Neural progenitor cell (in vitro differentiated cells): ENCODE measurements at regions not wholly inside any gene's neighbourhood (a gene's known extent, or its start where the extent isn't known, plus 50 kb on each side); places are given as distances from the start of the nearest gene placed in this dataset.

ENCODE experiments used
- DNase-seq: peaks from one replicate; pipeline ENCODE4 v3.0.0-alpha.2; 2016; ENCODE audit warnings: low spot score
- H2AFZ ChIP-seq: fragments of 200-600 bp; sonication (generic); replicated peaks from 2 replicates; pipeline ENCODE4 v1.6.1; 2016; ENCODE audit warnings: antibody characterized with exemption
- H3F3A ChIP-seq: fragments of 200-600 bp; sonication (generic); 2 replicates; pipeline ENCODE4 v1.6.1; 2016; ENCODE audit warnings: antibody characterized with exemption, low read depth
- H3K27ac ChIP-seq: fragments of 200-600 bp; sonication (generic); 2 replicates; pipeline ENCODE4 v1.5.1; 2016; ENCODE audit warnings: mild to moderate bottlenecking
- H3K27me3 ChIP-seq: fragments of 200-600 bp; sonication (generic); 2 replicates; pipeline ENCODE4 v1.6.1; 2016; ENCODE audit warnings: mild to moderate bottlenecking, moderate library complexity
- H3K36me3 ChIP-seq: fragments of 200-600 bp; sonication (generic); 2 replicates; pipeline ENCODE4 v1.5.1; 2016
- H3K4me1 ChIP-seq: fragments of 200-600 bp; sonication (generic); 2 replicates; pipeline ENCODE4 v1.6.1; 2016; ENCODE audit warnings: mixed run types
- H3K4me2 ChIP-seq: fragments of 200-600 bp; sonication (generic); 2 replicates; pipeline ENCODE4 v1.6.1; 2016
- H3K4me3 ChIP-seq: fragments of 200-600 bp; sonication (generic); 2 replicates; pipeline ENCODE4 v1.5.1; 2016
- H3K79me2 ChIP-seq: fragments of 200-600 bp; sonication (generic); 2 replicates; pipeline ENCODE4 v1.6.1; 2016; ENCODE audit warnings: low read depth
- H3K9ac ChIP-seq: fragments of 200-600 bp; sonication (generic); 2 replicates; pipeline ENCODE4 v1.6.1; 2016
- H3K9me3 ChIP-seq: fragments of 200-600 bp; sonication (generic); 2 replicates; pipeline ENCODE4 v1.5.1; 2016; ENCODE audit warnings: low read depth
- H4K20me1 ChIP-seq: fragments of 200-600 bp; sonication (generic); 2 replicates; pipeline ENCODE4 v1.6.1; 2016; ENCODE audit warnings: low read depth
- H3K27ac Mint-ChIP-seq: 3 replicates; pipeline ENCODE4 v1.8.0; 2021; ENCODE audit warnings: mixed read lengths
- H3K27me3 Mint-ChIP-seq: 2 replicates; pipeline ENCODE4 v1.8.0; 2022; ENCODE audit warnings: low read depth, mild to moderate bottlenecking, inconsistent platforms, moderate library complexity, mixed read lengths; ENCODE audit not compliant: insufficient read depth
- H3K36me3 Mint-ChIP-seq: 3 replicates; pipeline ENCODE4 v1.8.0; 2021; ENCODE audit warnings: mixed read lengths
- H3K4me1 Mint-ChIP-seq: 3 replicates; pipeline ENCODE4 v1.8.0; 2021; ENCODE audit warnings: mixed read lengths
- H3K4me3 Mint-ChIP-seq: 3 replicates; pipeline ENCODE4 v1.8.0; 2021; ENCODE audit warnings: mild to moderate bottlenecking, moderate library complexity, mixed read lengths
- H3K9me3 Mint-ChIP-seq: 3 replicates; pipeline ENCODE4 v1.8.0; 2020; ENCODE audit warnings: mixed read lengths
- EZH2 ChIP-seq: fragments of 200-600 bp; sonication (generic); IDR thresholded peaks from 2 replicates; pipeline ENCODE4 v1.6.1; 2017; ENCODE audit warnings: antibody characterized with exemption, mild to moderate bottlenecking, moderate library complexity
- EZH2phosphoT487 ChIP-seq: fragments of 200-600 bp; sonication (generic); IDR thresholded peaks from 2 replicates; pipeline ENCODE4 v1.6.1; 2017; ENCODE audit warnings: antibody characterized with exemption
- TF ChIP-seq, protein P1 (sequence below): fragments of 200-600 bp; sonication (generic); IDR thresholded peaks from 2 replicates; pipeline ENCODE4 v1.5.1; 2017; ENCODE audit warnings: antibody characterized with exemption, mild to moderate bottlenecking

- no peak overlapping the region for H3K4me3 ChIP-seq
- Mint-ChIP-seq H3K27ac (no peak overlapping the region), H3K4me1 (peaks cover 6% of the 10 kb centered on the region), H3K9me3 (peaks cover 24% of the 10 kb centered on the region), H3K36me3 (peaks cover 6% of the 10 kb centered on the region), H3K27me3 (peaks cover 3% of the 10 kb centered on the region), H3K4me3 (no peak overlapping the region)
- H3K27ac ChIP-seq: no peak overlapping the region
- H3K9me3 ChIP-seq: no peaks in the 10 kb centered on the region
- no peak for DNase-seq
- no peaks in the 10 kb centered on the region for H3K27me3 ChIP-seq
- no peaks in the 10 kb centered on the region for H3F3A ChIP-seq
- no peaks in the 10 kb centered on the region for H3K4me1 ChIP-seq
- TF ChIP-seq EZH2phosphoT487 (no peak), EZH2 (no peak)
- TF ChIP-seq, protein P1, sequence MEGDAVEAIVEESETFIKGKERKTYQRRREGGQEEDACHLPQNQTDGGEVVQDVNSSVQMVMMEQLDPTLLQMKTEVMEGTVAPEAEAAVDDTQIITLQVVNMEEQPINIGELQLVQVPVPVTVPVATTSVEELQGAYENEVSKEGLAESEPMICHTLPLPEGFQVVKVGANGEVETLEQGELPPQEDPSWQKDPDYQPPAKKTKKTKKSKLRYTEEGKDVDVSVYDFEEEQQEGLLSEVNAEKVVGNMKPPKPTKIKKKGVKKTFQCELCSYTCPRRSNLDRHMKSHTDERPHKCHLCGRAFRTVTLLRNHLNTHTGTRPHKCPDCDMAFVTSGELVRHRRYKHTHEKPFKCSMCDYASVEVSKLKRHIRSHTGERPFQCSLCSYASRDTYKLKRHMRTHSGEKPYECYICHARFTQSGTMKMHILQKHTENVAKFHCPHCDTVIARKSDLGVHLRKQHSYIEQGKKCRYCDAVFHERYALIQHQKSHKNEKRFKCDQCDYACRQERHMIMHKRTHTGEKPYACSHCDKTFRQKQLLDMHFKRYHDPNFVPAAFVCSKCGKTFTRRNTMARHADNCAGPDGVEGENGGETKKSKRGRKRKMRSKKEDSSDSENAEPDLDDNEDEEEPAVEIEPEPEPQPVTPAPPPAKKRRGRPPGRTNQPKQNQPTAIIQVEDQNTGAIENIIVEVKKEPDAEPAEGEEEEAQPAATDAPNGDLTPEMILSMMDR: no peak
- H2AFZ ChIP-seq: no peak overlapping the region
- no peaks in the 10 kb centered on the region for H3K79me2 ChIP-seq
- no peaks in the 10 kb centered on the region for H4K20me1 ChIP-seq
- H3K36me3 ChIP-seq: no peaks in the 10 kb centered on the region
- H3K9ac ChIP-seq: no peak overlapping the region
- no peak overlapping the region for H3K4me2 ChIP-seq
Measured at GRCh38 chr10:130261306-130261705, 125.1 kb downstream of the GLRX3 start.

GRCh38 chr10:130261766-130262165 is 125.6 kb downstream of the GLRX3 start:
- Histone ChIP-seq H3K27ac (no peak overlapping the region), H3K4me2 (no peak overlapping the region), H3K36me3 (no peaks in the 10 kb centered on the region), H3K9ac (no peak overlapping the region), H4K20me1 (no peaks in the 10 kb centered on the region), H3K9me3 (no peaks in the 10 kb centered on the region), H2AFZ (no peak overlapping the region), H3K4me3 (no peak overlapping the region), H3K79me2 (no peaks in the 10 kb centered on the region), H3K27me3 (no peaks in the 10 kb centered on the region), H3F3A (no peaks in the 10 kb centered on the region), H3K4me1 (no peaks in the 10 kb centered on the region)
- no peak overlapping the region for H3K27ac Mint-ChIP-seq
- TF ChIP-seq, protein P1: no peak
- TF ChIP-seq EZH2 (no peak), EZH2phosphoT487 (no peak)
- peaks cover 6% of the 10 kb centered on the region for H3K4me1 Mint-ChIP-seq
- H3K27me3 Mint-ChIP-seq: peaks cover 3% of the 10 kb centered on the region
- H3K9me3 Mint-ChIP-seq: peaks cover 24% of the 10 kb centered on the region
- peaks cover 6% of the 10 kb centered on the region for H3K36me3 Mint-ChIP-seq
- H3K4me3 Mint-ChIP-seq: no peak overlapping the region
- DNase-seq: no peak

DNA sequence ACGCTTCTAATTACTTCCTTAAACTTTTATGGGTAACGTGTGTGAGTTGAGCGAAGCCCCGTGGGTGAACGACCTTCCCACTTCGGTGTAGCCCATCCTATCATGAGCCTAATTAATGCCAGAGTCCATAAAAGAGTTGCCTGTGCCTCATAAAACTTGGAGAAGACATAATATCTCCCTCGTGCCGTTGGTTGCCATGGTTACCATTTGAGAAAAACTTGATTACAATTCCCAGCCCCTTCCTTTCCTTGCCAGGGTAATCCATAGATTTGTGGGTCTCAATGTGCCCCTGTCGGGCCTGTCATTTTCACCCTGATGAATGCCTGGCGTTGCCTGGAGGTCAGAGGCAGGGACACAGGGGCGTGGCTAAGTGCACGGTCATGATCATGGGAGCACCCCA is 127.1 kb downstream of the GLRX3 start:
- Mint-ChIP-seq H3K4me1 (peaks cover 6% of the 10 kb centered on the region), H3K36me3 (peaks cover 4% of the 10 kb centered on the region), H3K9me3 (peaks cover 30% of the 10 kb centered on the region), H3K4me3 (no peak overlapping the region), H3K27me3 (peaks cover 5% of the 10 kb centered on the region), H3K27ac (no peak overlapping the region)
- Histone ChIP-seq H3K4me3 (no peak overlapping the region), H2AFZ (no peak overlapping the region), H3K9ac (no peak overlapping the region), H3K79me2 (no peaks in the 10 kb centered on the region), H3K4me1 (no peaks in the 10 kb centered on the region), H3K36me3 (no peaks in the 10 kb centered on the region), H3K27me3 (no peaks in the 10 kb centered on the region), H3F3A (no peaks in the 10 kb centered on the region), H4K20me1 (no peaks in the 10 kb centered on the region), H3K9me3 (no peaks in the 10 kb centered on the region), H3K27ac (no peak overlapping the region), H3K4me2 (no peak overlapping the region)
- no peak for DNase-seq
- TF ChIP-seq, protein P1: no peak
- TF ChIP-seq EZH2phosphoT487 (no peak), EZH2 (no peak)

DNA sequence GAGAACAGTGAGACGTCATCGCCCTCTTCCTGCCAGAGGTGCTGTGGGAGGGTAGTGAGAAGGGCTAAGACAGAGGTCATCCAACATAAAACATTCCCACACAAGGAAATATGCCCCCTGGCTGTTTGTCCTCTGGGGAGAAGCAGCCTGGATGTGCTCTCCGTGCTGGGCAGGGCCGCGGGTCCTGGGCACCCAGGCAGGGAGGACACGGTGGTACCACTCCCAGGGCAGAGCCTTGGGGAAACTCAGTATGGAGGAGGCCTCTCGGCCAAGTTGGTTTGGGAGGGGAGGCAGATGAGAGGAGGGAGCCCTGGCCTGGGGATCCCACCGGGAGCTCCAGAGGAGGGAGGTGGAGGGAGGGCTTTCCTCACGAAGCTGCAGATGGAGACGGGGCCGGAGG is 129.4 kb downstream of the GLRX3 start:
- DNase-seq: no peak
- Histone ChIP-seq H3K27ac (no peak overlapping the region), H3K4me3 (no peak overlapping the region), H3K4me2 (no peak overlapping the region), H3K36me3 (no peaks in the 10 kb centered on the region), H3K9ac (no peak overlapping the region), H3K4me1 (no peaks in the 10 kb centered on the region), H4K20me1 (no peaks in the 10 kb centered on the region), H2AFZ (no peak overlapping the region), H3F3A (no peaks in the 10 kb centered on the region), H3K79me2 (no peaks in the 10 kb centered on the region), H3K9me3 (no peaks in the 10 kb centered on the region), H3K27me3 (no peaks in the 10 kb centered on the region)
- Mint-ChIP-seq H3K4me3 (no peak overlapping the region), H3K9me3 (peaks cover 35% of the 10 kb centered on the region), H3K36me3 (peaks cover 4% of the 10 kb centered on the region), H3K27ac (no peak overlapping the region), H3K27me3 (peaks cover 5% of the 10 kb centered on the region), H3K4me1 (peaks cover 6% of the 10 kb centered on the region)
- TF ChIP-seq EZH2phosphoT487 (no peak), EZH2 (no peak)
- TF ChIP-seq, protein P1: no peak
